Muscle layer of colon (tissue), 2 donors: ENCODE measurements at regions not wholly inside any gene's neighbourhood (a gene's known extent, or its start where the extent isn't known, plus 50 kb on each side); places are given as distances from the start of the nearest gene placed in this dataset.

Source experiments
- H3K27ac ChIP-seq: one replicate; pipeline ENCODE4 v1.7.0; 2013; ENCODE audit warnings: low read depth, mild to moderate bottlenecking, low read length, moderate library complexity
- H3K27me3 ChIP-seq, 2 donors: one replicate each; pipeline ENCODE4 v1.7.0; 2013; ENCODE audit warnings: low read length in 2 of 2, mild to moderate bottlenecking in 2 of 2; ENCODE audit not compliant: insufficient read depth in 2 of 2, control insufficient read depth in 1 of 2
- H3K36me3 ChIP-seq: one replicate; pipeline ENCODE4 v1.7.0; 2013; ENCODE audit warnings: mild to moderate bottlenecking, low read length; ENCODE audit not compliant: insufficient read depth
- H3K4me1 ChIP-seq: one replicate; pipeline ENCODE4 v1.7.0; 2013; ENCODE audit warnings: mild to moderate bottlenecking, low read length; ENCODE audit not compliant: insufficient read depth
- H3K4me3 ChIP-seq, 2 donors: one replicate each; pipeline ENCODE4 v1.7.0; 2013; ENCODE audit warnings: low read length in 2 of 2, low read depth in 1 of 2, mild to moderate bottlenecking in 1 of 2, moderate library complexity in 1 of 2
- H3K9ac ChIP-seq: one replicate; pipeline ENCODE4 v1.7.0; 2013; ENCODE audit warnings: low read length
- H3K9me3 ChIP-seq: one replicate; pipeline ENCODE4 v1.7.0; 2013; ENCODE audit warnings: mild to moderate bottlenecking, low read length
- donor health status: abdominal sarcoma.
- donor health status: Adenocarcinoma of cecum.

- H3K27me3 ChIP-seq: no peaks in the 10 kb centered on the region
- H3K9me3 ChIP-seq: no peaks in the 10 kb centered on the region
- H3K27ac ChIP-seq: no peak overlapping the region
- no peak overlapping the region for H3K4me3 ChIP-seq
- H3K4me1 ChIP-seq: no peaks in the 10 kb centered on the region
- H3K9ac ChIP-seq: no peak overlapping the region
- no peaks in the 10 kb centered on the region for H3K36me3 ChIP-seq
These were observed 189.9 kb upstream of the FOXN2 start for GRCh38 chr2:48124592-48124991.

DNA sequence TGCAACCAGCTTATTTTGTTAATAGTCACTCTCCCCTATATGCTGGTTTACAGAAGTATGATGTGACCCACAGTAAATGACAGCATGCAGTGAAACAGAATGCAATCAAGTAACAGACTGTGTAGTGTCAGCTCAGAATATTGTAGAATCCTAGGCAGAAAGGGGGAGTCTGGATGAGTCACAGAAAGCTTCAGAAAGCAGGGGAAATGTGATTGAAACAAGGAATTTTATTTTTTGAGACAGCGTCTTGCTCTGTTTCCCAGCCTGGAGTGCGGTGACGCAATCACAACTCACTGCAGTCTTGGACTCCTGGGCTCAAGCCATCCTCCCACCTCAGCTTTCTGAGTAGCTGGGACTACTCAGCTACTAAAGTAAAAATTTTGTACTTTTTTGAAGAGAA lies 188.3 kb upstream of the FOXN2 start:
- Histone ChIP-seq H3K27me3 (no peaks in the 10 kb centered on the region), H3K9me3 (no peaks in the 10 kb centered on the region), H3K4me1 (no peaks in the 10 kb centered on the region), H3K9ac (no peak overlapping the region), H3K4me3 (no peak overlapping the region), H3K27ac (no peak overlapping the region), H3K36me3 (no peaks in the 10 kb centered on the region)

- no peaks in the 10 kb centered on the region for H3K4me1 ChIP-seq
- no peak overlapping the region for H3K4me3 ChIP-seq
- H3K27ac ChIP-seq: no peak overlapping the region
- H3K36me3 ChIP-seq: no peaks in the 10 kb centered on the region
- no peaks in the 10 kb centered on the region for H3K27me3 ChIP-seq
- no peaks in the 10 kb centered on the region for H3K9me3 ChIP-seq
- H3K9ac ChIP-seq: no peak overlapping the region
These were observed 186.8 kb upstream of the FOXN2 start for GRCh38 chr2:48127612-48128191.

GRCh38 chr2:48129293-48129950 lies 185.1 kb upstream of the FOXN2 start:
- H3K36me3 ChIP-seq: no peaks in the 10 kb centered on the region
- no peak overlapping the region for H3K27ac ChIP-seq
- no peaks in the 10 kb centered on the region for H3K9me3 ChIP-seq
- H3K27me3 ChIP-seq: no peaks in the 10 kb centered on the region
- no peak overlapping the region for H3K4me3 ChIP-seq
- H3K9ac ChIP-seq: no peak overlapping the region
- H3K4me1 ChIP-seq: no peaks in the 10 kb centered on the region

- no peak overlapping the region for H3K4me3 ChIP-seq
- no peaks in the 10 kb centered on the region for H3K9me3 ChIP-seq
- H3K9ac ChIP-seq: no peak overlapping the region
- H3K4me1 ChIP-seq: no peaks in the 10 kb centered on the region
- no peaks in the 10 kb centered on the region for H3K36me3 ChIP-seq
- no peaks in the 10 kb centered on the region for H3K27me3 ChIP-seq
- H3K27ac ChIP-seq: no peak overlapping the region
These were observed 182.8 kb upstream of the FOXN2 start for GRCh38 chr2:48131539-48132270.

- Histone ChIP-seq H3K27ac (no peak overlapping the region), H3K36me3 (no peaks in the 10 kb centered on the region), H3K9ac (no peak overlapping the region), H3K4me3 (no peak overlapping the region), H3K27me3 (no peaks in the 10 kb centered on the region), H3K9me3 (no peaks in the 10 kb centered on the region), H3K4me1 (no peaks in the 10 kb centered on the region)
These were observed 182.2 kb upstream of the FOXN2 start for GRCh38 chr2:48132271-48132625.

- Histone ChIP-seq H3K27me3 (no peaks in the 10 kb centered on the region), H3K9me3 (no peaks in the 10 kb centered on the region), H3K27ac (no peak overlapping the region), H3K9ac (no peak overlapping the region), H3K4me3 (no peak overlapping the region), H3K4me1 (no peaks in the 10 kb centered on the region), H3K36me3 (no peaks in the 10 kb centered on the region)
These were observed 179.8 kb upstream of the FOXN2 start for GRCh38 chr2:48134704-48135103.

- H3K4me3 ChIP-seq: no peak overlapping the region
- no peaks in the 10 kb centered on the region for H3K27me3 ChIP-seq
- H3K36me3 ChIP-seq: no peaks in the 10 kb centered on the region
- H3K9ac ChIP-seq: no peak overlapping the region
- H3K4me1 ChIP-seq: no peaks in the 10 kb centered on the region
- H3K27ac ChIP-seq: no peak overlapping the region
- H3K9me3 ChIP-seq: no peaks in the 10 kb centered on the region
These were observed 178.7 kb upstream of the FOXN2 start for GRCh38 chr2:48135797-48136196.

DNA sequence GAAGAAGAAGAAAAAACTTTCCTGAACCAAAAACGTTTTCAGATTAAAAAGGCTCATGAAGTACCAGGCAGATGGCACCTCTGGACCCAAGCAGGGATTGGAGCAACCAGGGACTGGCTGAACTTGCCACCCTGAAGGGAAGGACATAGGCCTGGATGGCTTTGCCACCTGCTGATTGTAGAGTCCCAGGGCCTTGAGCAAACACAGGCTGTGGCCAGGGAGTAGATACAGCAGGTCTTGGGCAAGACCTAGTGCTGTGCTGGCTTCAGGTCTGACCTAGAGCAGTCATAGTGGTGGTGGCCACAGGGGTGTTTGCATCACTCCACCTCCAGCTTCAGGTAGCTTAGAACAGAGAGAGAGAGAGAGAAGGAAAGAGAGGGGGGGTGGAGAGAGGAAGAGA lies 176.7 kb upstream of the FOXN2 start:
- no peaks in the 10 kb centered on the region for H3K4me1 ChIP-seq
- no peaks in the 10 kb centered on the region for H3K9me3 ChIP-seq
- H3K27ac ChIP-seq: no peak overlapping the region
- no peaks in the 10 kb centered on the region for H3K36me3 ChIP-seq
- H3K4me3 ChIP-seq: no peak overlapping the region
- no peaks in the 10 kb centered on the region for H3K27me3 ChIP-seq
- no peak overlapping the region for H3K9ac ChIP-seq

DNA sequence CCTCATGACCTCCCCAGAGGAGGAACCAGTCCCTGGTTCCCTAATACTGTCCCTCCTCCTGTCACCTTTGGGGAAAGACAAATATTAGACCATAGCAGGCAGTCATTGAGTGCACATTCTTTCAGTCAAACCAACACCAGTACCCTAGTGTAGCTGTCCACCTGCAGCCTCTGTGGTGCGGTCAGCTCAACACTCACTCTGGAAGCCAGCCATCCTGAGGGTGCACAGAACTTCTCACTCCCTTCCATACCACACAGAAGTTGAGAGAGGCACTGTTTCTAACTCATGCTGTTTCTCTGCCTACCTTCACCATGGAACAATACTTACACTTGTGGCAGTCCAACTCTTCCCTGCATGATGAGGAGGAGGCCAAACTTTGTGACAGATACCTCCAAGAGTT lies 175.6 kb upstream of the FOXN2 start:
- Histone ChIP-seq H3K4me1 (no peaks in the 10 kb centered on the region), H3K9ac (no peak overlapping the region), H3K9me3 (no peaks in the 10 kb centered on the region), H3K36me3 (no peaks in the 10 kb centered on the region), H3K27ac (no peak overlapping the region), H3K4me3 (no peak overlapping the region), H3K27me3 (no peaks in the 10 kb centered on the region)

GRCh38 chr2:48140586-48140985 lies 173.9 kb upstream of the FOXN2 start:
- Histone ChIP-seq H3K27ac (no peak overlapping the region), H3K27me3 (no peaks in the 10 kb centered on the region), H3K36me3 (no peaks in the 10 kb centered on the region), H3K4me3 (no peak overlapping the region), H3K4me1 (no peaks in the 10 kb centered on the region), H3K9ac (no peak overlapping the region), H3K9me3 (no peaks in the 10 kb centered on the region)

- H3K4me1 ChIP-seq: no peaks in the 10 kb centered on the region
- H3K4me3 ChIP-seq: no peak overlapping the region
- H3K36me3 ChIP-seq: no peaks in the 10 kb centered on the region
- no peak overlapping the region for H3K27ac ChIP-seq
- no peaks in the 10 kb centered on the region for H3K9me3 ChIP-seq
- no peak overlapping the region for H3K9ac ChIP-seq
- no peaks in the 10 kb centered on the region for H3K27me3 ChIP-seq
These were observed 169.7 kb upstream of the FOXN2 start for GRCh38 chr2:48144777-48145176.
